MM.1S (cell line): ENCODE measurements at regions not wholly inside any gene's neighbourhood (a gene's known extent, or its start where the extent isn't known, plus 50 kb on each side); places are given as distances from the start of the nearest gene placed in this dataset.
A peak's percentile ranks its signal among the peaks of the same experiment; 100 is the strongest.
"Not testable (repeated sequence)": the region's sequence is repeated elsewhere in the genome, so short reads cannot be mapped to it uniquely, and the experiment has no call there.

Source experiments
- DNase-seq: peaks from one replicate; pipeline ENCODE4 v3.0.0-alpha.2; 2015
- H2AFZ ChIP-seq: fragments of 300-600 bp; sonication (generic); 2 replicates; pipeline ENCODE4 v1.6.0; 2016; ENCODE audit warnings: antibody characterized with exemption, low read length
- H3F3A ChIP-seq: fragments of 300-600 bp; sonication (generic); 2 replicates; pipeline ENCODE4 v1.6.1; 2016; ENCODE audit warnings: mild to moderate bottlenecking, antibody characterized with exemption, low read length, moderate library complexity, mixed read lengths; ENCODE audit not compliant: insufficient read depth
- H3K27ac ChIP-seq: fragments of 300-600 bp; sonication (generic); 2 replicates; pipeline ENCODE4 v1.5.1; 2016; ENCODE audit warnings: mild to moderate bottlenecking, low read length
- H3K27me3 ChIP-seq: fragments of 300-600 bp; sonication (generic); replicated peaks from 2 replicates; pipeline ENCODE4 v1.6.0; 2016; ENCODE audit warnings: low read length; ENCODE audit not compliant: insufficient read depth
- H3K36me3 ChIP-seq: fragments of 300-600 bp; sonication (generic); replicated peaks from 2 replicates; pipeline ENCODE4 v1.6.1; 2016; ENCODE audit warnings: mild to moderate bottlenecking, low read length, mixed read lengths; ENCODE audit not compliant: insufficient read depth
- H3K4me1 ChIP-seq: fragments of 300-600 bp; sonication (generic); 2 replicates; pipeline ENCODE4 v1.6.1; 2016; ENCODE audit warnings: low read length, mixed read lengths
- H3K4me2 ChIP-seq: fragments of 300-600 bp; sonication (generic); 2 replicates; pipeline ENCODE4 v1.6.0; 2016; ENCODE audit warnings: low read depth, low read length
- H3K4me3 ChIP-seq: fragments of 300-600 bp; sonication (generic); 2 replicates; pipeline ENCODE4 v1.5.1; 2016; ENCODE audit warnings: low read length, mixed read lengths
- H3K79me2 ChIP-seq: fragments of 300-600 bp; sonication (generic); 2 replicates; pipeline ENCODE4 v1.6.1; 2016; ENCODE audit warnings: mixed run types, low read length, mixed read lengths
- H3K9ac ChIP-seq: fragments of 300-600 bp; sonication (generic); 2 replicates; pipeline ENCODE4 v1.6.1; 2016; ENCODE audit warnings: low read length, mixed read lengths
- H3K9me2 ChIP-seq: fragments of 300-600 bp; sonication (generic); replicated peaks from 2 replicates; pipeline ENCODE4 v1.6.1; 2016; ENCODE audit warnings: mild to moderate bottlenecking, low read length, mixed read lengths; ENCODE audit not compliant: insufficient read depth
- H3K9me3 ChIP-seq: fragments of 300-600 bp; sonication (generic); replicated peaks from 2 replicates; pipeline ENCODE4 v1.6.1; 2016; ENCODE audit warnings: mild to moderate bottlenecking, low read length, mixed read lengths; ENCODE audit not compliant: insufficient read depth
- H4K20me1 ChIP-seq: fragments of 300-600 bp; sonication (generic); 2 replicates; pipeline ENCODE4 v1.6.1; 2016; ENCODE audit warnings: mild to moderate bottlenecking, low read length, moderate library complexity, mixed read lengths; ENCODE audit not compliant: insufficient read depth

DNA sequence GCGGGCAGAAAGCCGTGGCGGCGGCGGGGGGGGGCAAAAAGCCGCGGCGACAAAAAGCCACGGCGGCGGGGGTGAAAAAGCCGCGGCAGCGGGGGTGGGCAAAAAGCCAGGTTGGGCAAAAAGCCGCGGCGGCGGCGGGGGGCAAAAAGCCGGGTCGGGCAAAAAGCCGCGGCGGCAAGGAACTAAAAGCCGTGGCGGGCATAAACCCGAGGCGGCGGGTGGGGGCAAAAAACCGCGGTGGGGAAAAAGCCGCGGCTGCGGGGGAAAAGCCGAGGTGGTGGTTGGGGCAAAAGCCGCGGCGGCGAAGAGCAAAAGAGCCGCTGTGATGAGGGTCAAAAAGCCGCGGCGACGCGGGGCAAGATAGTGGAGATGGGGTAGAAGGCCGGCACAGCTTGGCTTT, 1834.2 kb downstream of the FOXD4L5 start:
- H3F3A ChIP-seq, H3K4me1 ChIP-seq, H2AFZ ChIP-seq, H3K9ac ChIP-seq, H3K27me3 ChIP-seq, H4K20me1 ChIP-seq, DNase-seq, H3K4me2 ChIP-seq, H3K4me3 ChIP-seq, H3K36me3 ChIP-seq, H3K79me2 ChIP-seq, H3K27ac ChIP-seq, H3K9me2 ChIP-seq, H3K9me3 ChIP-seq: not testable (repeated sequence)

DNA sequence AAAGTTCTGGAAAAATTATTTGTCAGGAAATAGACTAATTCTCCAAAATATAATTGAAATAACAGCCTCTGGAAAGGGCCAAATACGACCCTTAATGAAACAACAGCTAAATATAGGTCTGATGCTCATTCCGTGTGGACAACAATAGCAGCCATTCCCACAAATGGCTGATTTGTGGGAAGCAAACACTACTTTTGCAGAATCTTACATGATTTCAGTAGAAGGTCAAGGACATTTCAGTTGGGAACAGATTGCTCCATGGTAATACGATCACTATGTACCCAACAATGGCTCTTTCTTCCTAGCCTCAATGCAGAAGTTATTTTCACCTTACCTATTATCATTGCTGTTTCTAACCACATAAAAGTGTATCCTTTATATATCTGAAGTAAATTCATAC, 1859.9 kb downstream of the FOXD4L5 start:
- H3K36me3 ChIP-seq, H3F3A ChIP-seq, H4K20me1 ChIP-seq, H3K9ac ChIP-seq, H3K9me2 ChIP-seq, H3K4me1 ChIP-seq, H3K27ac ChIP-seq, H3K9me3 ChIP-seq, H2AFZ ChIP-seq, H3K4me2 ChIP-seq, DNase-seq, H3K79me2 ChIP-seq, H3K4me3 ChIP-seq, H3K27me3 ChIP-seq: not testable (repeated sequence)

DNA sequence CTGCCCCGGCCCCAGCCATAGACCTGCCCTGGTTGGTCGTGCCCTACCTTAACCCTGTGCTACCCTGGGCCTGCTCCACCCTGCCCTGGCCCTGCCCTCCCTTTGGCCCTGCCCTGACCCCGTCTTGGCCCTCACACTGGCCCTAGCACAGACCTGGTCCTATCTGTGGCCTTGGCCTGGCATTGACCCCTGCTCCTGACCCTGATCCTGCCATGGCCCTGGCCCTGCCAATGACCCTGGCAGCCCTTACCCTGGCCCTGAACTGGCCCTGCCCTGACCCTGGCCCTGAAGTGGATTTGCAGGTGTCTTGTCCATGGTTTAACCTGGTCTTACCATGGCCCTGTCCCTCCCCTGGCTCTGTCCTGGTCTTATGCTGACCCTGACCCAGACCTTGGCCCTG, 1894.1 kb downstream of the FOXD4L5 start:
- H4K20me1 ChIP-seq, H3F3A ChIP-seq, H3K79me2 ChIP-seq, H2AFZ ChIP-seq, H3K4me1 ChIP-seq, H3K4me3 ChIP-seq, H3K9me3 ChIP-seq, H3K27ac ChIP-seq, H3K27me3 ChIP-seq, H3K9ac ChIP-seq, H3K9me2 ChIP-seq, H3K4me2 ChIP-seq, DNase-seq, H3K36me3 ChIP-seq: not testable (repeated sequence)

DNA sequence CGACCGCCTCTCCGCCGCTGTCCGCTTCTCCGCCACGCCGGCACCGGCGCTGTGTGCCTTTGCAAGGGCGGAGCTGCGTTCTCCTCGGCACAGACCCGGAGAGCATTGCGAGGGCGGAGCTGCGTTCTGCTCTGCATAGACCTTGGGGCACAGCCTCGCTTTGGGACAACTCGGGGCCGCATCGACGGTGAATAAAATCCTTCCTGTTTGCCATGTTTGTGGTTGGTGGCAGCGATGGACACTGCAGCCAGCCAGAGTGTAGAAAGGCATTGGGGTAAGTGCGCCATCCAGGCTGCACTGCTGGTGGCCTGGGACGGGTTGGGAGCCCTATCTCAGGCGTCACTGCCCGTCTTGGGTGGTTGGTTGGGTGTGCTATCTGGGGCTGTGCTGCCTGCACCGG, 1899.5 kb downstream of the FOXD4L5 start:
- not testable (repeated sequence) for H3F3A ChIP-seq, DNase-seq, H3K4me3 ChIP-seq, H4K20me1 ChIP-seq, H3K79me2 ChIP-seq, H3K9ac ChIP-seq, H3K9me2 ChIP-seq, H3K4me1 ChIP-seq, H3K9me3 ChIP-seq, H2AFZ ChIP-seq, H3K27ac ChIP-seq, H3K4me2 ChIP-seq, H3K36me3 ChIP-seq, H3K27me3 ChIP-seq

DNA sequence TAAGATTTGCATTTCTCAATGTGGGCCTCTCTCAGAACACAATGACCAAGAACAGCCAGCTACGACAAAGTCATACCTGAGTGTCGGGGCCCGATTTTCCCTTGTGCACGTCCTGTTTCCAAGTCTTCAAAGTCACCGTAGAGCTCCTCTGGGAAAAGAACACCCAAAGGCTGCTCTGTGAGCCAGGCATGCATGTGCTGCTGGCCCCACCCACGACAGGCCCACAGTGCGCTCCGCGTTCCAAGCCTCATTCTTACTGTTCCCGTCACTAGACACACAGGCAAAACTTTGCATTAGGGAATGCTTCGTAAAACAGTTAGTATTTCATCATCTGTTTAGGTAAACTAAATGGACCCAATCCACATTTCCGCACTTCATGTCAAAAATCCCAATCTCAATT, 1905.1 kb downstream of the FOXD4L5 start:
- H2AFZ ChIP-seq, H3K9ac ChIP-seq, H4K20me1 ChIP-seq, H3F3A ChIP-seq, H3K27ac ChIP-seq, H3K36me3 ChIP-seq, H3K27me3 ChIP-seq, H3K4me3 ChIP-seq, H3K9me3 ChIP-seq, H3K79me2 ChIP-seq, H3K9me2 ChIP-seq, H3K4me1 ChIP-seq, H3K4me2 ChIP-seq: not testable (repeated sequence)
- peak; percentile 2 for DNase-seq

DNA sequence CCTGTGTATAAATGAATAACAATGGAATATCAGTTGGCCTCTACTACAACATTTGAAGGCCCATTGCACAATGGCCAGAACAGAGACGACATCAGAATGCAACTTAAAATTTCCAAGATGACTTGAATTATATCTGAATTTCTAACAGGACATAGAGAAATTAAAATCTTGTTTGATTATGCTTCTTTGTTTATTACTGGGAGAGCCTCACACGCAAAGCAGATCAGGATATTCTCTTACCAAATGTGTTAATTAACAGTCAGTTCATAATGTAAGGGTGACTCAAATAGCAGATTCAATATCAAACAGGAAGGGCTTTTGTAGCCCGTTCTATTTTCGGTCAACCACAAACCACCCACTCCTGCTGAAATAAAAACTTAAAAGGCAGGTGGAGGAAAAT, 1930.8 kb downstream of the FOXD4L5 start:
- not testable (repeated sequence) for H3K27me3 ChIP-seq, H3F3A ChIP-seq, H2AFZ ChIP-seq, H3K36me3 ChIP-seq, H4K20me1 ChIP-seq, H3K9me3 ChIP-seq, H3K4me1 ChIP-seq, H3K4me3 ChIP-seq, H3K9ac ChIP-seq, H3K79me2 ChIP-seq, H3K9me2 ChIP-seq
- Histone ChIP-seq H3K27ac (peak overlapping the region; percentile 82), H3K4me2 (peak overlapping the region; percentile 63; the same call in 1 of the 2 replicates)
- DNase-seq, result peak; percentile 15

DNA sequence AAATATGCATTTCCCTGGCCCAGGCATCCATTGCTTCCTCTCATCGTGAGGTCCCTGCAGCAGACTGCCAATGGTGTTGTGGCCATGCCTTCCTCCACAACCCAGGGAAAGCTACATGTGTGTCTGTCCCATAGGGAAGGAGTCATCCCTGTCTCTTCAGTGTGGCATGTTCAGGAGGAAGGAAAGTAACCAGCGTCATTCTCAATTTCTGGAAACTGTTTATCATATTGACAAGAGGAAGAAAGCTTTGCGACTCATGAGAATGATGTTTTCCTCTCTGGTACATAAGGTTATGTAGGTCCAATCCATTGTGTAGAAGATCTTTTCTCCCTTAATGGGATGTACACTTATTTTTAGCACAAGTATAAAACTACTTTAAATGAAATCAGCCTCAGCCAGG, 1937.7 kb downstream of the FOXD4L5 start:
- H3K79me2 ChIP-seq, H3K27ac ChIP-seq, H3K27me3 ChIP-seq, H3K9ac ChIP-seq, H3K4me2 ChIP-seq, H3K9me2 ChIP-seq, H3K36me3 ChIP-seq, H2AFZ ChIP-seq, H3K4me1 ChIP-seq, H3F3A ChIP-seq, H4K20me1 ChIP-seq, DNase-seq, H3K9me3 ChIP-seq, H3K4me3 ChIP-seq: not testable (repeated sequence)

DNA sequence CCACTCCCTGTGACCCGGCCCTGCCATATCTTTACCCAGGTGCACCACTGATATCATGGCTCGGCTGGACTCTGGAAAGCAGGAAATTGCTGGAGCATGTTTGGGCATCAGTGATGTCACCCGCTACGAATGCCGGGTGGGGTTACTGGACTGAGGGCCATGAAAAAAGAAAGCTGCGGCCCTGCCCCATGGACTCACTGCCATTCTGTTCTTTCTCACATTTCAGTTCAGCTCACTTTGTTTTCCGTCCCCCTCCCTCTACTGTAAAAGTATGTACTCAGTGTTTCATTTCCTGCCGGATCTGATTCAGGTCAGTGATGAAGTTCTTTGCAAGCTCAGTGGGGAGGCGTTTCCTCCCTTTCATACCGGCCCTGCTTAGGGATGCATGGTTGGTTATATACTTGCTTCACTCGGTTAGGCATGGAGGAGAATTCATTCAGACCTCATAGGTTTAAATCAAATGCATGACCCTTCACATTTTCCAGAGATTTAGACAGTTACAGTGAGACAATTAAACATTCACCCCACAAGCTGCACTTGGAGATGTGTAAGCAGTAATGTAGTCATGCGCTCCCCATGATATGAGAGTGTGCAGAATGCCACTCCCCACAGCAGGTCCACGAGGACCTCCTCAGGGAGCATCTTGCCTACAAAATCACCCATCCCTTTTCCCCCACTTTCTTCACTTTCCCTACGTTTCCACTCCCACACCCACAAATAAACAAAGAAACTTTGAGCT, 1938.5 kb downstream of the FOXD4L5 start:
- peak overlapping the region; percentile 63; the same call in 1 of the 2 replicates for H2AFZ ChIP-seq
- H3K27ac ChIP-seq, result peak overlapping the region; percentile 60; the same call in 1 of the 2 replicates
- H3K4me2 ChIP-seq, result peak overlapping the region; percentile 45; the same call in 1 of the 2 replicates
- H3K79me2 ChIP-seq, H3K9ac ChIP-seq, H3K9me3 ChIP-seq, H3K36me3 ChIP-seq, H4K20me1 ChIP-seq, H3F3A ChIP-seq, H3K4me3 ChIP-seq, H3K9me2 ChIP-seq, H3K27me3 ChIP-seq, H3K4me1 ChIP-seq: not testable (repeated sequence)
- DNase-seq, result peak; percentile 79
